ENCODE measurements at regions not wholly inside any gene's neighbourhood (a gene's known extent, or its start where the extent isn't known, plus 50 kb on each side); places are given as distances from the start of the nearest gene placed in this dataset.

DNA sequence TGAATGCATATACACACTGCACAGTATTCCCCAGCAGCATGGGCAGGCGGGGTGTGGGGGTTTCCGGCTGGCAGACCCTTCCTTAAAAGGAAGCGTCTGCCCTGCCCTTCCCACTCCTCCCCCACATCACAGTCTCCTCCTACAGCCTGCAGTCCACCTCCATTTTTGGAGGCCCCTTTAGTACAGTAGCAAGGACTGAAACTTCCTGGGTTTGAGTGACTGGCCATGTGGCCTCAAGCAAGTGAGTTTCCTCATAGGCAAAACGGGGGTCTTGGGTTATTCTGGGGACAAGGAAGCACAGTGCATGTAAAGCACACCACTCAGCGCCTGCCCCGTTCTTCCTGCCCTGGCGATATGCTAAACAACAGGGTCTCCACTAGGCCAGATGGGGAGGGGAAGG is 62.1 kb upstream of the COL13A1 start:
- TF ChIP-seq, protein P1, sequence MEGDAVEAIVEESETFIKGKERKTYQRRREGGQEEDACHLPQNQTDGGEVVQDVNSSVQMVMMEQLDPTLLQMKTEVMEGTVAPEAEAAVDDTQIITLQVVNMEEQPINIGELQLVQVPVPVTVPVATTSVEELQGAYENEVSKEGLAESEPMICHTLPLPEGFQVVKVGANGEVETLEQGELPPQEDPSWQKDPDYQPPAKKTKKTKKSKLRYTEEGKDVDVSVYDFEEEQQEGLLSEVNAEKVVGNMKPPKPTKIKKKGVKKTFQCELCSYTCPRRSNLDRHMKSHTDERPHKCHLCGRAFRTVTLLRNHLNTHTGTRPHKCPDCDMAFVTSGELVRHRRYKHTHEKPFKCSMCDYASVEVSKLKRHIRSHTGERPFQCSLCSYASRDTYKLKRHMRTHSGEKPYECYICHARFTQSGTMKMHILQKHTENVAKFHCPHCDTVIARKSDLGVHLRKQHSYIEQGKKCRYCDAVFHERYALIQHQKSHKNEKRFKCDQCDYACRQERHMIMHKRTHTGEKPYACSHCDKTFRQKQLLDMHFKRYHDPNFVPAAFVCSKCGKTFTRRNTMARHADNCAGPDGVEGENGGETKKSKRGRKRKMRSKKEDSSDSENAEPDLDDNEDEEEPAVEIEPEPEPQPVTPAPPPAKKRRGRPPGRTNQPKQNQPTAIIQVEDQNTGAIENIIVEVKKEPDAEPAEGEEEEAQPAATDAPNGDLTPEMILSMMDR (IDR thresholded peaks at IDR 0.05): no peak
- TF ChIP-seq POLR2A (IDR thresholded peaks at IDR 0.05): no peak
